ENCODE measurements at regions not wholly inside any gene's neighbourhood (a gene's known extent, or its start where the extent isn't known, plus 50 kb on each side); places are given as distances from the start of the nearest gene placed in this dataset.
"Not testable (repeated sequence)": the region's sequence is repeated elsewhere in the genome, so short reads cannot be mapped to it uniquely, and the experiment has no call there.

DNA sequence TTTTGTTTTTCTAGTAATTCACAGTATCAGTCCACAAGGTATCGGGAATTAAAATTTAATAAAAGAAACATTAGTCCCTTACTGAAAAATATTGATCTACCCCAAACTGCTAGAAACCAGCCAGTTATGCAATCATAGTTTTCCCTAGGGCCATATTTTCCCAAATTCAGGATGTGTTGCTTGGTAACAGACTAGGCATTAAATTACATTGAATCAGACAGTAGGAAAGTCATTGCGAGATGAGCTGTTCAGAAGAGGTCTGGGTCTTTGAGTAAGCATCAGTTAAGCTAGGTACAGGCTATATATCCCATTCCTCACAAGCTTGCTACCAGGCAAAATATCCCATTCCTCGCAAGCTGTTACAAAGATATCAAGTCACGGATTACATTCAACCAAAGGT lies 123.0 kb upstream of the CCDC150 start:
- intact Hi-C loops (cut with DNase I, micrococcal nuclease), result no loop called here
- no peak for DNase-seq
- no peak for ATAC-seq

GRCh38 chr2:196520605-196521004 lies 118.9 kb upstream of the CCDC150 start:
- intact Hi-C loops (cut with DNase I, micrococcal nuclease), result no loop called here
- DNase-seq (no peak), ATAC-seq (no peak)

- DNase-seq; ATAC-seq; intact Hi-C loops (cut with DNase I, micrococcal nuclease): not testable (repeated sequence)
Observed at GRCh38 chr2:196526981-196527725, 112.4 kb upstream of the CCDC150 start.

- DNase-seq (no peak), ATAC-seq (no peak)
- intact Hi-C loops (cut with DNase I, micrococcal nuclease), result no loop called here
Observed at GRCh38 chr2:196528486-196529223, 110.9 kb upstream of the CCDC150 start.

DNA sequence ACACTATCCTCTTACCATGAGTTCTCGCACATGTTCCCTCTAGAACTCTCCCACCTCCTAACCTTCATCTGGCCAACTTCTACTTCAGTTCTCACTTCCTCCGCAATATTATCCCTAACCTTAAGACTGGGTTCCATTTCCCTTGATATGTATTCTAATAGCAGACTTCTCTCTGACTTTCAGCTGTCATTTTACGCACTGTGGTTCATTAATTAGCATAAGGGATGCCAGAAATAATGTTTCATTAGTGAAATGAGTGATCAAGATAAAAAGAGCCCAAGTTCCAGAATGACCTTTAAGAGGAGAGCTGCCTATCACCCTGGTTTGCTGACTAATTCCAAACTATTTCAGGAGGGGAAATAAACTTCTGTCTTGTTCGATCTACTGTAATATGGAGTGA lies 108.6 kb upstream of the CCDC150 start:
- no peak for DNase-seq
- no peak for ATAC-seq
- intact Hi-C loops (cut with DNase I, micrococcal nuclease), result no loop called here

- intact Hi-C loops (cut with DNase I, micrococcal nuclease), result no loop called here
- DNase-seq (no peak), ATAC-seq (no peak)
Observed at GRCh38 chr2:196533772-196534397, 105.6 kb upstream of the CCDC150 start.

DNA sequence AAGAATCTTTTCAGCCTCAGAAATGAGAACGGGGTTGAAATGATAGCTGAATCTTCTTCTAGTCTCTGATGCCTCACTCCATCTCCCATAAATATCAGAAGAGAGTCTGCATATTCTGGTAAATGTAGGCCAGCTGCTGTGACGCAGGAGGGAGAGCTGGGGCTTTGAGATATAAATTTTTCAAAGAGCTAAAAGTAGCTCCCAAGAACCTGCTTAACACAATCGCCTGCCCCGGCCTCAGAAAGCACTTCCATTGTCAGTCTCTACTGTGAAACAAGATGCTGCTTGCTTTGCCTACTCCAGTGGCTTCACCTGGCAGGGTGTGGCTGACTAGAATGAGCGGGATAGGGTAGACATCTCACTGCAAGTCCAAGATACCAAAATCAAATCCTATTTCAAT lies 105.0 kb upstream of the CCDC150 start:
- no peak for DNase-seq
- ATAC-seq, result no peak
- intact Hi-C loops (cut with DNase I, micrococcal nuclease), result no loop called here

DNA sequence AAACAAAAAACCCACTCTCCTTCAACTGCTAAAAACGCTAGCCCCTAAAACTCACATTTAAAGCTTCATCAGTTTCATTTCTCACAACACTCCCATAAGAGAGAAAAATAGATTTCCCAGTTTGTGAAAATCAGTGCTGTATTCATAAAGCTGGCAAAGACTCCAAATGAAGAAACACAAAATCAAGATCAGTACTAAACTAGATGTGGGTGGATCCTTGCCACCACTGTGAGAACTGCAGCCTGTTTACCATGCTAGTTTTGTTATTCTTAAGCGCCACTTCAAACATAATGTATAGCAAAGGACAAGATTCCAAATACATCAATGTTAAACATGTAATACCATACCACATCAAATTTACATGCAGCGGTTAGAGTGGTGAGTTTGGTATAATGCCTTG lies 104.5 kb upstream of the CCDC150 start:
- intact Hi-C loops (cut with DNase I, micrococcal nuclease), result no loop called here
- ATAC-seq (no peak), DNase-seq (no peak)

DNA sequence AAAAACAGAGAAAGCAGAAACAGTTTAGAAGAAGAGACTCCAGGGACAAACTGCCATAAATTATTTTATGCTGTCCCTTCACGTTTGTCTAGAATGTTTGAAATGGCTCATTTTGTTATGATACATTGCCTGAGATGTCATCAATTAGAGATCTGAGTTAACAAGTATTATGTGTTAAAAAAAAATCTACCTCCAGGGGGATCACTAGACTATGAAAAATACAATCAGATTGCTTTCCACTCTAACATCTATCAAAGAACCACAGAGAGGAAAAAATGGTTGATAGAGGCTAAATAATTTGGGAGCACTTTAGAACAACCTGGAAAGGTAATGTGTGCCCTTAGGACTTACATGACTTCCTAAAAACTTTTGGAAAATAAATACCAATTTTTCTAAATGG lies 103.8 kb upstream of the CCDC150 start:
- no peak for DNase-seq
- intact Hi-C loops (cut with DNase I, micrococcal nuclease), result no loop called here
- ATAC-seq, result no peak

- ATAC-seq (no peak), DNase-seq (no peak)
- intact Hi-C loops (cut with DNase I, micrococcal nuclease), result no loop called here
Observed at GRCh38 chr2:196537311-196537710, 102.2 kb upstream of the CCDC150 start.

- intact Hi-C loops (cut with DNase I, micrococcal nuclease), result no loop called here
- no peak for ATAC-seq
- DNase-seq, result no peak
Observed at GRCh38 chr2:196538189-196538588, 101.3 kb upstream of the CCDC150 start.

DNA sequence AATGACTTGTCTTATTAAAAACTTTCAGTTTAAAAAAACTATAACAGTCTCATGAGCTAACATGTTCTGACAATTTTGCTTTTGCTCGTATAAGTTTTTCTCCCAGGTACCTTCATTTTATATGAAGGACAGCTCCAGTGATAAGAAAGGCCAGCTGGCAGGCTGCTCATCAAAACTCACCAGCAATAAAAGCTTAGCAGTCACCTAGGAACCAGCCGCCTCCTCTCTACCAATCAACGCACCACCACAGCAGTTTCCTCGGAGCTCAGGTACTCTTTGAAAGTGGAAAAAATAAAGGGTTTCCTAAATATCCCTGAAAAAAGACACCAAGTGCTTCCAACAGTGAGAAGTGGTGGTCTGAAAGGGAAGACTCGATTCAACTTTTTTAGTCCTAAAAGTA lies 100.9 kb upstream of the CCDC150 start:
- no peak for DNase-seq
- ATAC-seq, result no peak
- intact Hi-C loops (cut with DNase I, micrococcal nuclease), result no loop called here

DNA sequence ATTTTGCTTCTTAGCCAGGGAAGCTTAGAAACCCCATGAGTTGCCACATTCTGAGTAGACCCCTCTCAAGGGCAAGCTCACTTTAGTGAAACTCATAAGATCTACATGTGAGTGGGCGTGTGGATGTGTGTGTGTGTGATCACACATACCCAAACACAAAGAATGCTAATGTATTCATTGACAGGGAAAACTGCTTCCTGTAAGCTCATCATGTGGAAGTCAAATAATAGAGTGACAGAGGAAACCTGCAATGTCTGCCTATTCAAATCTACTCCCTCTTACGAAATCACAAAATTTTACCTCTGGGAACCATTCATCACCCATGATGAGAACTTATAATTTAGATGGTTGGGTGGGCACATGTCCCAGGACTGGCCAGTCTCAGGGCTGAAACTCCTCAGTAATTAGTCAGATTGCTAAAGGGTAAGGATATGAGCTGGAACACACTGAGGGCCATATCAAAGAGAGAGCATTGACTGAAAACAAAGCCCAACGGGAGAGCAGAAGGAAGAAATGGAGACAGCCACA lies 94.5 kb upstream of the CCDC150 start:
- DNase-seq (no peak), ATAC-seq (no peak)

DNA sequence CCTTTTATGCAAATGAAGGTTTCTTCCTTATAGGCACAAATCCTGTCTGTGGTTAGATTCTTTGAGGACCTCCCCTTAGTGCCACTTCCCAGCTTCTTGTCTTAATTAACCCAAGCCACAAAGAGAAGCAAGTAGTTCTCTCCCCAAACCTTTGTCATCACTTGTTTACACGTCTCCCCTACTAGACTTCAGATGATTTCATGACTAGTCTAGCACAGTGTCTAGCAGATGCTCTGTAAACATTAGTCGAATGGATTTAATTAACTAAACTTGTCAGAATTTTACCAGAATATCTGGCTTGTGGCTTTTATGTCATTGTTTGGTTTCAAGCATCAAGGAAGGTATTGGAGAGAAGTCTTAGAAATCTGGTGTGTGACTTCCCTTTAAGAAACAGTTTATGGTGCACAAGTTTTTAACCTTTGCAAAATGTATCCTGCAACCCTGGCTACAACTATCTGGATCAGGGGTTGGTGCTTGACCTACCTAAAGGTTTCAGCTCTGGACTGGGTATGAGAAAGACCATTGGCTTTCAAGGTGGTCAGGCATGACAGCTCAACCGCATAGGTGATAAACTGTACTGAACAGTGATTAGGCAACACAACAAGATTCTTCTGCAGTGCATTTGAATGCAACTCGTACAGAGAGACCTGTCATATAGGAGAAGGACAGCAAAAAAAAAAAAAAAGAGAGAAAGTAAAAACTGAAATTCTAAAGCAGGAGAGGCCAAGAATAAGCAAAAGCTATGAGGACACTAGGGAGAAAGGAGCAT lies 93.2 kb upstream of the CCDC150 start:
- intact Hi-C loops (cut with DNase I, micrococcal nuclease), result no loop called here
- no peak for DNase-seq
- no peak for ATAC-seq

More for the DNA sequence above, 94.5 kb upstream of the CCDC150 start:
- intact Hi-C loops (cut with DNase I, micrococcal nuclease), result no loop called here

DNA sequence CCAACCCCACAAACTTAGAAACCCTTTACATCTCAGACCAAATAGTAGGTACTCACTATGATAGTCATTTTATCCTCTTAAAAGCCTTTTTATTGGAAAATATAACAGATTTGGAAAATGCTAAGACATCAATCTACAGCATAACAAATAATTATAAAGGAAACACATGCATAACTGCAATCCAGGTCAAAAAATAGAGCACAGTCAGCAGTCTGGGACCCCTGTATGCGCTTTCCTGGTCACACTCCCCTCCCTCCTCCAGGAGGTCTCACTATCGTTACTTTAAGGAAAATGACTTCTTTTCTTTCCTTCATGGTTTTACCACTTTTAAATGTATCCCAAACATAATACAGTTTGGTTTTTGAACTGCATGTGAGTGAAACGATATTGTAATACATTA lies 90.5 kb upstream of the CCDC150 start:
- no peak for ATAC-seq
- intact Hi-C loops (cut with DNase I, micrococcal nuclease), result no loop called here
- DNase-seq, result no peak

GRCh38 chr2:196551014-196551413 lies 88.5 kb upstream of the CCDC150 start:
- intact Hi-C loops (cut with DNase I, micrococcal nuclease), result no loop called here
- no peak for ATAC-seq
- DNase-seq, result no peak

GRCh38 chr2:196555161-196555560 lies 84.4 kb upstream of the CCDC150 start:
- no peak for ATAC-seq
- no peak for DNase-seq
- intact Hi-C loops (cut with DNase I, micrococcal nuclease), result no loop called here

GRCh38 chr2:196555726-196556125 lies 83.8 kb upstream of the CCDC150 start:
- no peak for ATAC-seq
- intact Hi-C loops (cut with DNase I, micrococcal nuclease), result no loop called here

DNA sequence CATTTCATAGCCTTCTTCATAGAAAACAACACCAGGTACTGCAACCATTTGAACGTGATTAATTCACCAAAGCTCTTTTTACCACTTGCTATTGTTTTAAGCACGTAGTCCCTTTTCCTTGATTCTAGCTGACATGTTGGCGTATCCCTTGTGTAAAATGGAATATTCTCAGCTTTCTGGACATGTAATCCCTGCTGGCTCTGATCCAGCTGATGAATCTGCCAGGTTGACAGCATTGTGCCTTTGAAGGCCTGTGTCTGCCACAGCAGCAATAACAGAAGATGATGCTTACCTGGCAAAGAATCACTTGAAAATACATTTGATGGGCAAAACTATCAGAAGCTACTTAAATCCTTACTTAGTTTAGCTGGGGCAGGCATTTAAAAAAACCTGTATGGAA lies 81.0 kb upstream of the CCDC150 start:
- intact Hi-C loops (cut with DNase I, micrococcal nuclease), result no loop called here
- no peak for ATAC-seq

More at GRCh38 chr2:196555726-196556125, 83.8 kb upstream of the CCDC150 start:
- DNase-seq, result no peak

More for the DNA sequence above, 81.0 kb upstream of the CCDC150 start:
- DNase-seq, result no peak

All from left colon (tissue), 2 donors.